Fibroblast of villous mesenchyme (primary cell): ENCODE measurements at regions not wholly inside any gene's neighbourhood (a gene's known extent, or its start where the extent isn't known, plus 50 kb on each side); places are given as distances from the start of the nearest gene placed in this dataset.

Experiments
- DNase-seq: peaks from one replicate; pipeline ENCODE4 v3.0.0-alpha.2; 2010; ENCODE audit warnings: low read depth
- H3K4me3 ChIP-seq: 2 replicates; pipeline ENCODE4 v1.5.1; 2011; ENCODE audit warnings: low read depth, mild to moderate bottlenecking, low read length
- TF ChIP-seq, protein P1 (sequence below): IDR thresholded peaks from 2 replicates; pipeline ENCODE4 v1.5.1; 2012; ENCODE audit warnings: low read depth, mild to moderate bottlenecking, low read length; ENCODE audit not compliant: insufficient read depth

DNA sequence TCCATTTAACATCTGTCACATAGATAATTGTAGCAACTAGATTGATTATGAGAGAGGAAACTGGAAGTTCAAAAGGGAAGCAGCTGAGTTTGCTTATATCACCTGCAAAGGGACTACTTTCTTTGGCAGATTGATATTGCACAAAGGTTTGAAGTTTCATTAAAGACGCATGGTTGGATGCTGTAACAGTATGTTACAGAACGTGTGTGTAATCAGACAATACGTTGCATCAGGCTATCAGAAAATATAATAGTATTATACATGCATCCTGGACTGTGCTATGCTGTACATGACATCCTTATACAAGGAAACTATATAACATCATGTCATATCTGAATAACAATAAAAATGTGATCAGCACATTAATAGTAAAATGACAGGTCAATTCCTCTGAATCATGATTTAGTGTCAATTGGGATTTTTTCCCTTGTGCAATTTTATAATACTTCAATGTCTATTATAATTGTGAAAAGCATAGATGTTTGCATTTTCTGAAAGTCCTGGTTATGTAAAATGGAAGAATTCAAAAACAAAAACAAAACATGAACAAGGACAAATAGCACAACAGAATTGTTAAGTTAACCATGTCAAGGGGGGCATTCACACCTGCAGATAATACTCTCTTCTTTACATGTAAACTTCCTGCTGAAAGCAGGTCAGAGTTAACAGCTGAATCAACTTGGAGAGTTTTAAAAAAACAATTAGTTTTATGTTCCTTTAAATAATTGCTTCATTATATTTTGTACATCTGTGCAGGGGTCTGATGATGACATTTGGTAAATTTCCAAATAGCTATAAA, 283.2 kb upstream of the KCNH8 start:
- no peak overlapping the region for H3K4me3 ChIP-seq
- no peak for DNase-seq
- TF ChIP-seq, protein P1, sequence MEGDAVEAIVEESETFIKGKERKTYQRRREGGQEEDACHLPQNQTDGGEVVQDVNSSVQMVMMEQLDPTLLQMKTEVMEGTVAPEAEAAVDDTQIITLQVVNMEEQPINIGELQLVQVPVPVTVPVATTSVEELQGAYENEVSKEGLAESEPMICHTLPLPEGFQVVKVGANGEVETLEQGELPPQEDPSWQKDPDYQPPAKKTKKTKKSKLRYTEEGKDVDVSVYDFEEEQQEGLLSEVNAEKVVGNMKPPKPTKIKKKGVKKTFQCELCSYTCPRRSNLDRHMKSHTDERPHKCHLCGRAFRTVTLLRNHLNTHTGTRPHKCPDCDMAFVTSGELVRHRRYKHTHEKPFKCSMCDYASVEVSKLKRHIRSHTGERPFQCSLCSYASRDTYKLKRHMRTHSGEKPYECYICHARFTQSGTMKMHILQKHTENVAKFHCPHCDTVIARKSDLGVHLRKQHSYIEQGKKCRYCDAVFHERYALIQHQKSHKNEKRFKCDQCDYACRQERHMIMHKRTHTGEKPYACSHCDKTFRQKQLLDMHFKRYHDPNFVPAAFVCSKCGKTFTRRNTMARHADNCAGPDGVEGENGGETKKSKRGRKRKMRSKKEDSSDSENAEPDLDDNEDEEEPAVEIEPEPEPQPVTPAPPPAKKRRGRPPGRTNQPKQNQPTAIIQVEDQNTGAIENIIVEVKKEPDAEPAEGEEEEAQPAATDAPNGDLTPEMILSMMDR: no peak

DNA sequence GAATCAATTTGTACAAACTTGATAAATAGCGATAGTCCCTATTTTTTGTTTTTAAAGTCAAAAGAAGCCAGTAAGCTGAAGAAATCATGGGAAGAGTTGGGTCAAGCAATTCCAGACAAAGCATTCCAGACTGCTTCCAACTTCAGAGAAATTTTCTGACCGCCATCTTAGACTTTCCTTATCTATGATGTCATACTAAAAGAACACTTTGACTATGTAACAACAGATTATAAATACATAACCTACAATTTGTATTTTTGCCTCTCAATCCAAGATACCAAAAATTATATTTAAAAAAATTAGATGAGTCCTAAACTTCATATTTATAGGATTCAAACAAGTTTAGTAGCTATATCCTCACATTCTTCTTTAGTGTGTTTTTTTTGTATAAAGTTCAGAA, 286.2 kb upstream of the KCNH8 start:
- no peak for DNase-seq
- TF ChIP-seq, protein P1: no peak
- H3K4me3 ChIP-seq: no peak overlapping the region

DNA sequence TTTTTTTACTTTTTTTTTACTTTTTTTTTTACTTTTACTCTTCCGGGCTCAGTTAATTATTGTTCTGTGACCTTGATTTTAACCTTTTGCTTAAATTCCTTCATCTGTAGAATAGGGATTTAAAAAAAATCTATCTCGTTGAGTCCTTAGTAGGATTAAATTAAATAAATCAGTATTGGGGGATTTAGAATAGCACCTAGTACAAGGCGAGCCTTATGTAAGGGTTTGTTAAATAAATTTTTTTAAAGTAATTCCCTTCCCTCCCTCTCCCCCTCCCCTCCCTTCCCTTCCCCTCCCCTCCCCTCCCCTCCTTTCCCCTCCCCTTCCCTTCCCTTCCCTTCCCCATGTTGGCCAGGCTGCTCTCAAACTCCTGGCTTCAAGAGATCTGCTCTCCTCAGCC, 287.2 kb upstream of the KCNH8 start:
- H3K4me3 ChIP-seq: no peak overlapping the region
- TF ChIP-seq, protein P1: no peak
- DNase-seq: no peak

DNA sequence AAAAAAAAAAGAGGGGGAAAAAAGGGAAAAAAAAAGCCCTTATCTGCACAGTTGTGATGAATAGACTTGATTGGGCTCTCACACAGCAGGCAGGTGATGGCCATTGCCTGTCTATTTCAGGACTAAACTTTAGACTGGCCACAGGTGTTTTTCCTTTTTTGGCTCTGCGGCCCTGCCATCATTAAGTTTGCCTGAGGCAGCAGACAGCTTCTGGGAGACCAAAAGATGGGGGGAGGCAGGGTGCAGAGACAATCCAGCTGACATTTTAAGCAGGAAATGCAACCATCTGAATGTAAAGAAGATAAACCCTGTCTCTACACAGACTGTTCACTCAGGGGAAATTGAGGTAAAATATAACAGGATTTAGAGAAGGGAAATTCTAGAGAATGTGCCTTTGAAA, 295.0 kb upstream of the KCNH8 start:
- DNase-seq: no peak
- H3K4me3 ChIP-seq: no peak overlapping the region
- TF ChIP-seq, protein P1: no peak

DNA sequence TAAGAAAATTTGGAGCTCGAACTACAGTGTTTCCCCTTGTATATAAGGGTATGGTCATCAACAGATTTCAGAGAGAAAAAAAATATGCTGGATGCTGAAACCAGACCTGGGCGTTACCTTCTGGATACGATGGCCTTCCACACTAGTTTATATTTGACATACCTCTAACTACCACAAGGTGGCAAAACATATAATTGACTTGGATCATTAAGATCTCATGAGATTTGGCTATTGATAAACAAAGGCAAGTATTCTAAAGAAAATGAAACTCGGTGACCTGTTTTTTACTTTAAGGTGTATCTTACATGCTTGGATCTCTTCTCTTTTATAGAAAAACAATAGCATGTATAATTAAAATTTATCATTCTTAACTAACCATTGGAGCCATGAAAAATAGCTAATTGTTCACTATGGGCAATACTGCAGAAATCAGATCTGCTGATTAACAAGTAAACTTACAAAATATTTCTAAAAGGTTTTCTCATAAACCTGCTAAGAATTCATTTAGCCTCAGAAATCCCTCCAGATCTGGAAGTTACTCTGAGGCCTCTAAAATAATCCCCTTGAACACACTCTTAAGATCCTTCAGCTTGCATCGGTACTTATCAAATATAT, 300.6 kb upstream of the KCNH8 start:
- no peak for DNase-seq
- TF ChIP-seq, protein P1: peak; percentile 7
- H3K4me3 ChIP-seq: no peak overlapping the region

DNA sequence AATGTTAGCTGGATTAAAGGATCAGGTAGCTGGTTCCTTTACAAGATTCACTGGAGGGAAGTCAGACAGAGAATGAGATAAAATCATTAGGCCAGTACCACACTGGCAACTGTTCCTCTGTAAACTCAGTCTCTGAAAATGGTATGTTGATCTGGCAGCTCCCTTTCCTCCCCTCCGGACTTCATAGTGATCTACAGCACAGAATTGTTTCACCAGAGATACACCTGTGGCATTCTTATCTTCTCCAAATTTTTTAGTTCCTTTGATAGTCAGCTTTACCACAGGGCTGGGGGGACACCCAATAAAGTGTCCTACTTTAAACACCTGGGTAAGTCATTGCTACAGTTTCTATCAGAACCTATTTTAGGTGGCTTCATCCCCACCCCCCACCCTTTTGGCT, 304.3 kb upstream of the KCNH8 start:
- no peak overlapping the region for H3K4me3 ChIP-seq
- TF ChIP-seq, protein P1: no peak
- no peak for DNase-seq
